Esophagus squamous epithelium (tissue), 4 donors: ENCODE measurements at regions not wholly inside any gene's neighbourhood (a gene's known extent, or its start where the extent isn't known, plus 50 kb on each side); places are given as distances from the start of the nearest gene placed in this dataset.

ENCODE experiments used
- POLR2A ChIP-seq, 4 donors: fragments of 450-650 bp; IDR thresholded peaks; one replicate each; pipeline ENCODE4 v1.6.1; 2017; ENCODE audit warnings: antibody characterized with exemption in 4 of 4, mild to moderate bottlenecking in 4 of 4, moderate library complexity in 3 of 4
- TF ChIP-seq, protein P1 (sequence below), 6 experiments: fragments of 450-650 bp in 4 of 6; fragments of 200-600 bp in 2 of 6; sonication (generic) in 2 of 6; IDR thresholded peaks; one replicate each; pipeline ENCODE4 v1.5.1; 2016 to 2019; ENCODE audit warnings: antibody characterized with exemption in 6 of 6, mild to moderate bottlenecking in 4 of 6, moderate library complexity in 4 of 6

DNA sequence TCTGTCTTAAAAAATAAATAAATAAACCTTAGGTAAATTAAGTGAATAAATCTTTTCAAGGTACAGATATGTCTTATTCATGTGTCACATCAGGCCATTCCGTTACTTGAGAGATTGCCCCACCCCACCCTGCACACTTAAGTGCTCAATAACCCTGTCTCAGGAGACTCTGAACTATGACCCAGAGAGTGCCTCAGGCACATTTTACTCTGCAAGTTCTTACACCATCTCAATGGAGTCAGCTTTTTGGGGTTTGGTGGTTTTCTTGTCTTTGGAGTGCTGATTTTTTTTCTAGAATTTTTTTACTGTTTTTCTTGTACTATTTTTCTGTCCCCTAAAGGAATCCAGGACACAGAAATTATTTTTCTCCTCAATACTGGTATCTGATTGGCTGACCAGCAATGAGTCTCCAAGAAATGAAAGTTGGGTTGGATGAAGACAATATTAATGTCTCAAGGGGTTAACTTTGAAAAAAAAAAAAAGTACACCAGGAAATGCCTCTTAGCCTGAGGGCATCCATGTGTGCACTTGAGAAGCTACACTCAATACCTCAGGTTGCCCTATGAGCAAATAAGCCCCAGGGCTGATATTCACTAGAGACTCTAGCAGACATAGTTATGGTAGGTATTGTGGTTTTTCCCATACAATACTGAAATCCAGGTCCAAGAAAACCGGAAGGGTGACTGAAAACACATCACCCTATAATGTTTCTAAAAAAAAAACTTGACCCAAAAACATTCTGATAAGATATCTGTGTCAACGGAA is 114.6 kb upstream of the ZNF91 start:
- TF ChIP-seq, protein P1, sequence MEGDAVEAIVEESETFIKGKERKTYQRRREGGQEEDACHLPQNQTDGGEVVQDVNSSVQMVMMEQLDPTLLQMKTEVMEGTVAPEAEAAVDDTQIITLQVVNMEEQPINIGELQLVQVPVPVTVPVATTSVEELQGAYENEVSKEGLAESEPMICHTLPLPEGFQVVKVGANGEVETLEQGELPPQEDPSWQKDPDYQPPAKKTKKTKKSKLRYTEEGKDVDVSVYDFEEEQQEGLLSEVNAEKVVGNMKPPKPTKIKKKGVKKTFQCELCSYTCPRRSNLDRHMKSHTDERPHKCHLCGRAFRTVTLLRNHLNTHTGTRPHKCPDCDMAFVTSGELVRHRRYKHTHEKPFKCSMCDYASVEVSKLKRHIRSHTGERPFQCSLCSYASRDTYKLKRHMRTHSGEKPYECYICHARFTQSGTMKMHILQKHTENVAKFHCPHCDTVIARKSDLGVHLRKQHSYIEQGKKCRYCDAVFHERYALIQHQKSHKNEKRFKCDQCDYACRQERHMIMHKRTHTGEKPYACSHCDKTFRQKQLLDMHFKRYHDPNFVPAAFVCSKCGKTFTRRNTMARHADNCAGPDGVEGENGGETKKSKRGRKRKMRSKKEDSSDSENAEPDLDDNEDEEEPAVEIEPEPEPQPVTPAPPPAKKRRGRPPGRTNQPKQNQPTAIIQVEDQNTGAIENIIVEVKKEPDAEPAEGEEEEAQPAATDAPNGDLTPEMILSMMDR (IDR thresholded peaks at IDR 0.05): no peak
- no peak for TF ChIP-seq POLR2A (IDR thresholded peaks at IDR 0.05)
